ENCODE measurements at regions not wholly inside any gene's neighbourhood (a gene's known extent, or its start where the extent isn't known, plus 50 kb on each side); places are given as distances from the start of the nearest gene placed in this dataset.
"Not testable (repeated sequence)": the region's sequence is repeated elsewhere in the genome, so short reads cannot be mapped to it uniquely, and the experiment has no call there.

DNA sequence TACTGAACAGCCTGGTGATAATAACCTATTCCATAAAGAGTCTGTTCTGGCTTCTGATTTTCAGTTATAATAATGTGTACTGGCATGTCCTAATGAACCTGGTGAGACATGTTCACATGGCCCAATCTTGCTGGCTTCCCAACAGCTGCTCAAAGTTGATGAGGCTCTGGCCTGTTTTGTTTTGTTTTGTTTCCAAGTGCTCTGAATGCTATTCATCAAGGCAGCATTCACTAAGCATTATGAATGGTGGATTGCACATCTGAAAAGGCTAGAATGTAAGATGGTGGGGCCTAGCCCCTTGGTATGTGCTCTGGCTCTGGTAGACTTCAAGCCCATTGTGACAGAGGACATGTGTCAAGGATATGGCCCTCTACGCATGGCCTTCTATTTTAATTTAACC is 388.5 kb downstream of the PSAT1 start:
- Histone ChIP-seq H3K27me3 (ENCODE audit: insufficient read depth, low read length) (no peaks in the 10 kb centered on the region), H2AFZ (ENCODE audit: low read depth, low read length) (no peak overlapping the region), H3K4me1 (ENCODE audit: insufficient read depth, low read length) (peaks cover 21% of the 10 kb centered on the region)

DNA sequence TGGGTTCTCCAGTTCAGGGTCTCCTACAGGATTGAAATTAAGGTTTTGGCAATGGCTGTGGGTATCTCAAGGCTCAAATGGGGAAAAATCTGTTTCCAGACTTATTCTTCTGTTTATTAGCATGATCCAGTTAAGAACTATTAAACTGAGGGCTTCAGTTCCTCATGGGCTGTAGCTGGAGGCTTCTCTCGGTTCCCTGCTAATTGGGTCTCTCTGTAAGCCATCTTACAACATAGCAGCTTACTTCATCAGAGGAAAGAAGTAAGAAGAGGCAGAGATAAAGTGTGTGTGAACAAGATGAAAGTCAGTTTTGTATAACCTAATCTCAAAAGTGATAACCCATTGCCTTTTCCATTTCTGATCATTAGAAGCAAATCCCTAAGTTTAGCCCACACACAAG is 391.9 kb downstream of the PSAT1 start:
- no peaks in the 10 kb centered on the region for H3K27me3 ChIP-seq (ENCODE audit: insufficient read depth, low read length)
- peaks cover 21% of the 10 kb centered on the region for H3K4me1 ChIP-seq (ENCODE audit: insufficient read depth, low read length)
- no peaks in the 10 kb centered on the region for H3K9me3 ChIP-seq (ENCODE audit: low read length)
- no peaks in the 10 kb centered on the region for H3K36me3 ChIP-seq (ENCODE audit: insufficient read depth, low read length)
- H3K4me3 ChIP-seq (ENCODE audit: low read length) = no peak overlapping the region
- no peak overlapping the region for H2AFZ ChIP-seq (ENCODE audit: low read depth, low read length)

More for the DNA sequence above, 388.5 kb downstream of the PSAT1 start:
- Histone ChIP-seq H3K4me3 (ENCODE audit: low read length) (no peak overlapping the region), H3K36me3 (ENCODE audit: insufficient read depth, low read length) (no peaks in the 10 kb centered on the region), H3K9me3 (ENCODE audit: low read length) (no peaks in the 10 kb centered on the region)

- H3K4me1 ChIP-seq (ENCODE audit: insufficient read depth, low read length) = no peaks in the 10 kb centered on the region
- no peak overlapping the region for H3K4me3 ChIP-seq (ENCODE audit: low read length)
- H3K36me3 ChIP-seq (ENCODE audit: insufficient read depth, low read length) = no peaks in the 10 kb centered on the region
- H3K27me3 ChIP-seq (ENCODE audit: insufficient read depth, low read length) = no peaks in the 10 kb centered on the region
- H2AFZ ChIP-seq (ENCODE audit: low read depth, low read length) = no peak overlapping the region
- H3K9me3 ChIP-seq (ENCODE audit: low read length) = no peaks in the 10 kb centered on the region
Measured at GRCh38 chr9:78691542-78691941, 394.6 kb downstream of the PSAT1 start.

DNA sequence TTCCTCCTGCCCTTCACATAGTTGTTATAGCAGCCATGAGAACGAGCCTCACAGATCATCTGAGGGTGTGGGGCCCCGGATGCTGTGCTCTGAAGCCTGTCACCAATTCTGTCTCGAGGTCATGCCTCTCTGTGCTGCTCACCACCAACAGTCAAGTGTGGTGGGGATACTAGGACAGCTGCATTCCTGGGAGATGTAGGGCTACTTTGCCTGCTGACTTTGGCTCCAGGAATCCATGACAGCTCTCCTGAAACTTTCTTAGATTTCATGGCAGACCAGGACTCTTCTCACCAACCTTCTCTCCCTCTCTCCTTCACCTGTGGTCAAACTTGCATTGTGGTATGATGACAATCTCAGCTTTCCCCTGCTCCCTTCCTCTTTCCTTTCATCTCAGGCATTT is 395.9 kb downstream of the PSAT1 start:
- no peaks in the 10 kb centered on the region for H3K36me3 ChIP-seq (ENCODE audit: insufficient read depth, low read length)
- H2AFZ ChIP-seq (ENCODE audit: low read depth, low read length) = no peak overlapping the region
- no peaks in the 10 kb centered on the region for H3K9me3 ChIP-seq (ENCODE audit: low read length)
- H3K4me3 ChIP-seq (ENCODE audit: low read length) = no peak overlapping the region
- H3K4me1 ChIP-seq (ENCODE audit: insufficient read depth, low read length) = no peaks in the 10 kb centered on the region
- H3K27me3 ChIP-seq (ENCODE audit: insufficient read depth, low read length) = no peaks in the 10 kb centered on the region

DNA sequence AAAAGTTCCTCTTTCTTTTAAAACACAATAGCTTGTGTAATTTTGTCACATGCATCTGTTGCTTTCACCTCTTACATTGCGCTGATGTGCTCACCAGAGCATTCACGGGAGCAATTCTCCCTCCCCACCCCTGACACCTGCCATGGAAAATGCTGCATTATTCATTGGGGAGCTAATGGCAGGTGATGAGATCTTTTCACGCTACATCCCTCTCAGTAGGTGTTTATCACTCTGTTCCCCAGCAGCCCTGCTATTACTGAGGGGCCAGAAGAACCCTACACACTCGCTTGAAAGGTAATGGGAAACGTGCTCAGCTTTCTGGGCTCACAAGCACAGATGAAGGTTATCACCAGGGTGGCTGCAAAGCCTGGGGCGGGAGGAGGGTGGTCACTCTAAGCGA is 398.0 kb downstream of the PSAT1 start:
- Histone ChIP-seq H3K9me3 (ENCODE audit: low read length) (no peaks in the 10 kb centered on the region), H3K4me3 (ENCODE audit: low read length) (no peak overlapping the region)

GRCh38 chr9:78695519-78695918 is 398.6 kb downstream of the PSAT1 start:
- no peaks in the 10 kb centered on the region for H3K4me1 ChIP-seq (ENCODE audit: insufficient read depth, low read length)
- peaks cover 3% of the 10 kb centered on the region for H3K27me3 ChIP-seq (ENCODE audit: insufficient read depth, low read length)
- H2AFZ ChIP-seq (ENCODE audit: low read depth, low read length) = no peak overlapping the region
- H3K9me3 ChIP-seq (ENCODE audit: low read length) = no peaks in the 10 kb centered on the region
- no peak overlapping the region for H3K4me3 ChIP-seq (ENCODE audit: low read length)
- no peaks in the 10 kb centered on the region for H3K36me3 ChIP-seq (ENCODE audit: insufficient read depth, low read length)

More for the DNA sequence above, 398.0 kb downstream of the PSAT1 start:
- Histone ChIP-seq H3K36me3 (ENCODE audit: insufficient read depth, low read length) (no peaks in the 10 kb centered on the region), H3K4me1 (ENCODE audit: insufficient read depth, low read length) (no peaks in the 10 kb centered on the region), H3K27me3 (ENCODE audit: insufficient read depth, low read length) (peaks cover 3% of the 10 kb centered on the region), H2AFZ (ENCODE audit: low read depth, low read length) (no peak overlapping the region)

DNA sequence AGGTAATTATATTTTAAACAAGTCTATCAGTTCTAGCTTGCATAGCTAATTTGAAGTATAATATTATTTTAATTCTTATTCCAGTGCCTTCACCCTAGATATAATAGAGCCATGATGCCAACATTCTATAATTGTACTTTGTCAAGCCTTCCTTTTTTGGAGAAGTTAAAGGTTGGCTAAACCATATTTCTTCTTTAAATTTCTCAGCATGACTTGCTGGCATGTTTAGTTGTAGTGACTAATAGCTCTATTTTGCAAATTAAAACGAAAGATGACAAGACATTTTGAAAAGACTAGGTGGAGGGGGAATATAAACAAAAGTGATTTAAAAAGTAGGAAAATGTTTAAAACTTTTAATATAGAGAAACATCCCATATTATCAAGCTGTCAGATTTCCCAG is 400.7 kb downstream of the PSAT1 start:
- H3K9me3 ChIP-seq (ENCODE audit: low read length) = no peaks in the 10 kb centered on the region
- peaks cover 3% of the 10 kb centered on the region for H3K27me3 ChIP-seq (ENCODE audit: insufficient read depth, low read length)
- no peak overlapping the region for H2AFZ ChIP-seq (ENCODE audit: low read depth, low read length)
- no peaks in the 10 kb centered on the region for H3K4me1 ChIP-seq (ENCODE audit: insufficient read depth, low read length)
- H3K4me3 ChIP-seq (ENCODE audit: low read length) = no peak overlapping the region
- H3K36me3 ChIP-seq (ENCODE audit: insufficient read depth, low read length) = no peaks in the 10 kb centered on the region

- no peak overlapping the region for H2AFZ ChIP-seq (ENCODE audit: low read depth, low read length)
- H3K4me3 ChIP-seq (ENCODE audit: low read length) = no peak overlapping the region
- H3K36me3 ChIP-seq (ENCODE audit: insufficient read depth, low read length) = no peaks in the 10 kb centered on the region
- no peaks in the 10 kb centered on the region for H3K9me3 ChIP-seq (ENCODE audit: low read length)
- H3K27me3 ChIP-seq (ENCODE audit: insufficient read depth, low read length) = peaks cover 3% of the 10 kb centered on the region
- H3K4me1 ChIP-seq (ENCODE audit: insufficient read depth, low read length) = no peaks in the 10 kb centered on the region
Measured at GRCh38 chr9:78698371-78698770, 401.4 kb downstream of the PSAT1 start.

DNA sequence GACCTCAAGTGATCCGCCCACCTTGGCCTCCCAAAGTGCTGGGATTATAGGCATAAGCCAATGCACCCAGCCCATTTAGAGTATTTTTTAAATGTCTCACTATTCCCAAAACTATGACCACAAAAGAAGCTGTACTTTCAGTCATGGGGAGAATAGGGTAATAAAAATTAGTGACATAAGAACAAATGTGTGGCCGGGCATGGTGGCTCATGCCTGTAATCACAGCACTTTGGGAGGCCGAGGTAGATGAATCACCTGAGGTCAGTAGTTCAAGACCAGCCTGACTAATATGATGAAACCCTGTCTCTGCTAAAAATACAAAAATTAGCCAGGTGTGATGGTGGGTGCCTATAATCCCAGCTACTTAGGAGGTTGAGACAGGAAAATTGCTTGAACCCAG is 402.3 kb downstream of the PSAT1 start:
- H3K27me3 ChIP-seq (ENCODE audit: insufficient read depth, low read length); H3K4me1 ChIP-seq (ENCODE audit: insufficient read depth, low read length); H3K36me3 ChIP-seq (ENCODE audit: insufficient read depth, low read length); H3K9me3 ChIP-seq (ENCODE audit: low read length); H3K4me3 ChIP-seq (ENCODE audit: low read length); H2AFZ ChIP-seq (ENCODE audit: low read depth, low read length): not testable (repeated sequence)

GRCh38 chr9:78704153-78704552 is 407.2 kb downstream of the PSAT1 start:
- not testable (repeated sequence) for H3K27me3 ChIP-seq (ENCODE audit: insufficient read depth, low read length); H3K4me3 ChIP-seq (ENCODE audit: low read length); H2AFZ ChIP-seq (ENCODE audit: low read depth, low read length); H3K36me3 ChIP-seq (ENCODE audit: insufficient read depth, low read length); H3K9me3 ChIP-seq (ENCODE audit: low read length); H3K4me1 ChIP-seq (ENCODE audit: insufficient read depth, low read length)

DNA sequence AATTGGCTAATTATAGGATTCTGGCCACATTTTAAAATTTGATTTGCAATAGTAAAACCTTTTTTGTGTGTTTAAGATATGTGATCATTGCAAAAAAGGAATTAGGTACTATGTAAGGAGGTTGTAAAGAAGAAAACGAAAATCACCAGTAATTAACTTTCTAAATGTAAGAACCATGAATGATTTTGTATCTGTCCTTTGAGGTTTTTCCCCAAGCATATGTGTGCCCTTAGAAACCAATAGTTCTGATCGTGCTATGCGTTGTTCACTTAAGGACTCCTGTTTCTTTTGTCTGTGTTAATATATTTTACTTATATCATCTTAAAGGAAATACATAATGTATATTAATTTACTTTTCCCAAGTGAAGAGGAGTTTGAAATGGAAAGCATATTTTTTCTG is 410.2 kb downstream of the PSAT1 start:
- H3K4me1 ChIP-seq (ENCODE audit: insufficient read depth, low read length) = no peaks in the 10 kb centered on the region
- no peaks in the 10 kb centered on the region for H3K36me3 ChIP-seq (ENCODE audit: insufficient read depth, low read length)
- no peaks in the 10 kb centered on the region for H3K9me3 ChIP-seq (ENCODE audit: low read length)
- no peak overlapping the region for H2AFZ ChIP-seq (ENCODE audit: low read depth, low read length)
- H3K4me3 ChIP-seq (ENCODE audit: low read length) = no peak overlapping the region
- H3K27me3 ChIP-seq (ENCODE audit: insufficient read depth, low read length) = no peaks in the 10 kb centered on the region

DNA sequence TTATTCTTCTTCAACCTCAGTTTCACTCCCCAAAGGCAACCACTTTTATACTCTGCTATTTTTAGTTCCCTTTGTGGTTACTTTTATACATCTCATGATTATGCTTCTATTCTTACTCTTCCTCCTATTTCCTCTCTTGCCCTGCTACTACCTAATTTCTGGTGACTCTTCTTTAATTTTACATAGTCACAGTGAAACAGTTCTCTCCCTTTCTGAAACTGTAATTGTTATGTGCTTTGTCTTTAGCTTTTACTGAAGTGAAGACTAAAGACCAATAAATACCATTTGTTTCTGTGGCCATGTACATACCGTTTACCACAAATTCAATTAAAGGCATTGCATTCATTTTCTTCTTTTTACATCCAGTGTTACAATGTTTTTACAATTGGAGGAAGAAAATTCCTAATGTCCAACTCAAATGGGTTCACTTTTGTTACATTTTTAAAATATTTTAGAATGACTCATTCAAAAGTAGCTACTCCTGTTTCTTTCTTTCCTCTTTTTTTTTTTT is 410.6 kb downstream of the PSAT1 start:
- H3K9me3 ChIP-seq (ENCODE audit: low read length) = no peaks in the 10 kb centered on the region
- no peaks in the 10 kb centered on the region for H3K4me1 ChIP-seq (ENCODE audit: insufficient read depth, low read length)
- no peak overlapping the region for H3K4me3 ChIP-seq (ENCODE audit: low read length)
- H3K27me3 ChIP-seq (ENCODE audit: insufficient read depth, low read length) = no peaks in the 10 kb centered on the region
- no peak overlapping the region for H2AFZ ChIP-seq (ENCODE audit: low read depth, low read length)
- no peaks in the 10 kb centered on the region for H3K36me3 ChIP-seq (ENCODE audit: insufficient read depth, low read length)

GRCh38 chr9:78712903-78713613 is 416.1 kb downstream of the PSAT1 start:
- Histone ChIP-seq H3K4me3 (ENCODE audit: low read length) (no peak overlapping the region), H3K27me3 (ENCODE audit: insufficient read depth, low read length) (no peaks in the 10 kb centered on the region), H3K4me1 (ENCODE audit: insufficient read depth, low read length) (no peaks in the 10 kb centered on the region), H3K9me3 (ENCODE audit: low read length) (no peaks in the 10 kb centered on the region), H3K36me3 (ENCODE audit: insufficient read depth, low read length) (no peaks in the 10 kb centered on the region), H2AFZ (ENCODE audit: low read depth, low read length) (no peak overlapping the region)

Data from neuron (in vitro differentiated cells).